ENCODE measurements at regions not wholly inside any gene's neighbourhood (a gene's known extent, or its start where the extent isn't known, plus 50 kb on each side); places are given as distances from the start of the nearest gene placed in this dataset.

DNA sequence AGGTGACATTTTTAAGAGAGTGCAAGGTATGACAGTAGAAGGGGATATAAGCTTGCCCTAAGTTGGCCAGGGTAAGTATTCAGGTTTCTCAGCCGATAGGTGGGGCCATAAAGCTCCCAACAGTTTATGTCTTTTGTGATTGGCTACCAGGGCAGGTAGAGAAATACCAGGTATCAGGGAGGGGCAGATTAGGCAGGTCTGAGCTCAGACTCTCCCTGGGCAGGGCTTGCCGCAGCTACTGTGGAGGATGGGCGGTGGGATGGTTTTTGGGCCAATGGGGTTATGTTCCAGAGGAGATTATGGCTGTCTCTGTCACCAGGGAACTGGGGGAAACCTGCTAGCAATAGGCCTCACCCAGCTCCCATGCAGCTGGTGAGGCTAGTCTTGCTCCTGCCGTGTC lies 211.6 kb downstream of the PTH2R start:
- H3K9me3 ChIP-seq (ENCODE audit: control insufficient read depth, low read length): no peaks in the 10 kb centered on the region

DNA sequence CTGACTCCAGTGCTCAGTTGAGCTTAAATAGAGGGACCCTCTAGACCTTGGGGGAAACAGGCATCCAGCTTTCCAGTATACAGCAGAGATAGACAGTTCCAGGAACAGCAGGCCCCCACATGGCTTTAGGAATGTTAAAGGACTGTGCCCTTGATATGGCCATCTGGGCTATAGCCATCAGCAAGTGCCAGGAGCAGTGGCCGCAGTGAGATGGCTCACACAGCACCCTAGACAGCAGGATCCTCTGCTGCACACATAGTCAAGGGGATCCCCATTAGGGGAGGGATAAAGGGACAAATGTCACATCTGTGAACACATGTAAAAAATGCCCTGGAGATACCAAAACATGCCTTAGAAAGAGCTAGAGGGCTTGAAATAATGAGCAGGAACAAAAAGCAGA lies 213.4 kb downstream of the PTH2R start:
- H3K36me3 ChIP-seq (ENCODE audit: control insufficient read depth, insufficient read depth, low read length): no peaks in the 10 kb centered on the region
- peaks cover 7% of the 10 kb centered on the region for H3K4me1 ChIP-seq (ENCODE audit: control insufficient read depth, insufficient read depth, low read length)
- no peaks in the 10 kb centered on the region for H3K27me3 ChIP-seq (ENCODE audit: control insufficient read depth, insufficient read depth, low read length)
- no peak overlapping the region for H3K9ac ChIP-seq (ENCODE audit: low read length)
- H3K9me3 ChIP-seq (ENCODE audit: control insufficient read depth, low read length): no peaks in the 10 kb centered on the region
- H3K4me3 ChIP-seq (ENCODE audit: low read length): no peak overlapping the region

More for the DNA sequence above, 211.6 kb downstream of the PTH2R start:
- Histone ChIP-seq H3K36me3 (ENCODE audit: control insufficient read depth, insufficient read depth, low read length) (no peaks in the 10 kb centered on the region), H3K9ac (ENCODE audit: low read length) (no peak overlapping the region), H3K4me3 (ENCODE audit: low read length) (no peak overlapping the region), H3K4me1 (ENCODE audit: control insufficient read depth, insufficient read depth, low read length) (peaks cover 7% of the 10 kb centered on the region), H3K27me3 (ENCODE audit: control insufficient read depth, insufficient read depth, low read length) (no peaks in the 10 kb centered on the region)

DNA sequence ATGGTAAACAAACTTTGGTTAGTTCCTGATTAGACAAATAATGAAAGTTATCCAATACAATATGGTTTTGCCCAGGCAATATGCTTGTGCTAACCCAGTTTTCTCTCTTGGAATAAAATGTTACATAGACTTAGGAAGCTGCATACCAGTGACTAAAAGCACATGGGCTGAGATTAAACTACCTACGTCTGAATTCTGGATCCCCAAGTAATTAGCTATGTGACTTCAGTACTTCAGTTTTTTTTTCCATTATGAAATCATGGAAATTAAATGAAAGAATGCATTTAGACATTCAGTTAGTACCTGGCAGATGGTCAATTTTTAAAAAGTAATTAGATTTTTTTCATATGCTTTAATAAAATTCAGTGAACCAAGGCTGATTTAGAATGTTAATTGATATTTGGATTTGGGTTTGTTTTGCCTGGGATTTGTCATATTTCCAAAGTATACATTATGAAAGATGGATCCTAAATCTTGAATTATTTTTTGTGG lies 213.9 kb downstream of the PTH2R start:
- H3K9me3 ChIP-seq (ENCODE audit: control insufficient read depth, low read length): no peaks in the 10 kb centered on the region
- H3K27me3 ChIP-seq (ENCODE audit: control insufficient read depth, insufficient read depth, low read length): no peaks in the 10 kb centered on the region
- no peak overlapping the region for H3K4me3 ChIP-seq (ENCODE audit: low read length)
- no peak overlapping the region for H3K9ac ChIP-seq (ENCODE audit: low read length)
- peaks cover 7% of the 10 kb centered on the region for H3K4me1 ChIP-seq (ENCODE audit: control insufficient read depth, insufficient read depth, low read length)
- no peaks in the 10 kb centered on the region for H3K36me3 ChIP-seq (ENCODE audit: control insufficient read depth, insufficient read depth, low read length)

DNA sequence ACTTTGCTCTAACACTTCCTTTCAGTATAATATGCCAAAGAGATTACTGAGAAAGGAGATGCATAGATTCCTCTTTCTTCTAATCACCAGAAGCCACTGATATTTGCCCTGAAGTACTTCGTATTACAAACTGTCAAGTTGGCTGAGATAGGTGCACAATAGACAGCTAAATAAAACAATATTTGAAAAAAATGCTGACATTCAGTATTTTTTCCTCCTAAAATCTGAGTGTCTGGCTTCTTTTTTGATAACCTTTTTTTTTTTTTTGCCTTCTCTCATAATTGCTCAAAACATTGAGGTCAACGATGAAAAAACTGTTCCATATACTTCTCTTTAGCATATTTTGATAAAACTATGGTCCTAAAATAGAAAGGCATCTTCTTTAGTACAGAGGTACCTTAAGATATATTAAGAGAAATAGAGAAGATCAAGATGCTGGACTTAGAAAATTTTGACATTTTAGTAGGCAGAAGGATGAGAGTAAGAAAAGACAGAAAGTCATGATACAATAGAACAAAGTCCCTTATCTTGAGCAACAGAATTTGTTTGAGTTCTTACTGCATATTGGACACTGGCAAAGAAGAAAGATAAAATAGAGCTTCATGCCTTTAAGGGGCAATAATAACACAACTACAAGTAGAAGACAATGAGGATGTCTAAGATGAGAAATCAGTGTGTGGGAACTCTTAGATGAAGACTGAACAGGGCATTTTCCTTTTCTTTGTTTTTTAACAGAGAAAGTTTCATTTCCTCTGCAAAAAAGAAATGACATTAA lies 220.7 kb downstream of the PTH2R start:
- no peak overlapping the region for H3K9ac ChIP-seq (ENCODE audit: low read length)
- H3K4me3 ChIP-seq (ENCODE audit: low read length): no peak overlapping the region
- H3K27me3 ChIP-seq (ENCODE audit: control insufficient read depth, insufficient read depth, low read length): no peaks in the 10 kb centered on the region
- no peaks in the 10 kb centered on the region for H3K4me1 ChIP-seq (ENCODE audit: control insufficient read depth, insufficient read depth, low read length)
- no peaks in the 10 kb centered on the region for H3K36me3 ChIP-seq (ENCODE audit: control insufficient read depth, insufficient read depth, low read length)
- H3K9me3 ChIP-seq (ENCODE audit: control insufficient read depth, low read length): no peaks in the 10 kb centered on the region

DNA sequence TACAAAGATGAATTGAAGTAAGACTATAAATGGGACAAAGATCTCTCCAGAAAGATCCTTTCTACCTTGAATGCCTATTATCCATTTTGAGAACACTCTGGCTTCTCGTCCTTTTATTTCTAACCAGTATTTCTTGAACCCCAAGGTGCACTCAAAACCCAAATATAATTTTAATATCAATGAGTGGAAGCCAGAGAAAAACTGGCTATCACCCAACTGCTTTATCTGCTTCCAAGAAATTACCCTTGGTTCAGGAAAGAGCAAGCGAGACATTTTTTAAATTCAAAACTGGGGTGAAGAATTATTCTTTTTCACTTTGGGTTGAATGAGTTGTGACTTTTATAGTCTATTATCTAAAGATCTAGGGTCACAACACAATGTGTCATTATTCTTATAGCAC lies 221.3 kb downstream of the PTH2R start:
- no peak overlapping the region for H3K4me3 ChIP-seq (ENCODE audit: low read length)
- H3K9me3 ChIP-seq (ENCODE audit: control insufficient read depth, low read length): no peaks in the 10 kb centered on the region
- H3K4me1 ChIP-seq (ENCODE audit: control insufficient read depth, insufficient read depth, low read length): no peaks in the 10 kb centered on the region
- H3K9ac ChIP-seq (ENCODE audit: low read length): no peak overlapping the region
- H3K36me3 ChIP-seq (ENCODE audit: control insufficient read depth, insufficient read depth, low read length): no peaks in the 10 kb centered on the region
- no peaks in the 10 kb centered on the region for H3K27me3 ChIP-seq (ENCODE audit: control insufficient read depth, insufficient read depth, low read length)

DNA sequence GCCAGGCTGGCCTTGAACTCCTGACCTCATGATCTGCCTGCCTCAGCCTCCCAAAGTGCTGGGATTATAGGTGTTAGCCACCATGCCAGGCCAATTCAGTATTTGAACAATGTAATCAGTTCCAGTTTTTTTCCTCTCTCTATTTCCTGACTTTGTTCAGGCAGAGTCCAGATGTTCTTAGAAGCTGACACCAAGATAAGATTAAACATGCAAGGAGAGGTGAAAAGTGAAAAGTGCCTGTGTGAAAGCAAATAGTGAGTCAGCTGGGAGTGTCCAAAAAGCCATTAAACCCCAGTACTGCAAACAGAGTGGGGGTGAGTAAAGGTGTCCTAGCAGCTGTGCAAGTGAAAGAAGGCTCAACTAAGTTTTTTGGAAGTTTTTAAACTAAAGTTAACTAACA lies 231.5 kb downstream of the PTH2R start:
- Histone ChIP-seq H3K36me3 (ENCODE audit: control insufficient read depth, insufficient read depth, low read length) (no peaks in the 10 kb centered on the region), H3K27me3 (ENCODE audit: control insufficient read depth, insufficient read depth, low read length) (no peaks in the 10 kb centered on the region), H3K9ac (ENCODE audit: low read length) (no peak overlapping the region), H3K9me3 (ENCODE audit: control insufficient read depth, low read length) (no peaks in the 10 kb centered on the region), H3K4me3 (ENCODE audit: low read length) (no peak overlapping the region), H3K4me1 (ENCODE audit: control insufficient read depth, insufficient read depth, low read length) (no peaks in the 10 kb centered on the region)

DNA sequence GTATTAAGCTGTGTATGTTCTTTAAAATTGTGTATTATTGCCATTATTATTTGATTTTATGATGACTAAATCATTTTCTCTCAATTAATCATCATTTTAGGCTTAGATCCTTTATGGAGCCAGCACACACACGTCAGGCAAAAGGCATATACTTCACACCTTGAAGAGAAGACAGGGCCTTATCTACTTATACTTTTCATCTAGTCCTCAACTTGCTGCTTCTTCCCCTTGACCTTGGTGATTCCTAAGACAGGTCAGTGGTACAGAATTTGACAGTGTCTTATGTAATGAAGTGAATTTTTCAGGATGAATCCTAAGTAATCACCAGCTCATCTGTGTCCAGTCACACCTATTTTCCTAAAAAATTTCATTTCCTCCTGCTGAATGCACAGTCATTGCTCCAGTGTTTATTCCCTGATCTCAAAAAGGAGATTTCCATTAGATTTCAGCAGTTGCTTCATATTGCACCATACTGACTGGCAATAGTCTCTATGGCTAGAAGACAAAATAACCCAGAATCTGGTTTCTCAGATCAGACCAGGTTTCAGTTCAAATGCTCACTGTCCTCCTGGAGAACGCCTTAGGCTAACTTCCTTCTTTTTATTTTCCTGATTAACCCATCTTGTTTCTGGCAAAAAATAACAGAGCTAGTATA lies 235.7 kb downstream of the PTH2R start:
- H3K9ac ChIP-seq (ENCODE audit: low read length): no peak overlapping the region
- no peaks in the 10 kb centered on the region for H3K27me3 ChIP-seq (ENCODE audit: control insufficient read depth, insufficient read depth, low read length)
- H3K36me3 ChIP-seq (ENCODE audit: control insufficient read depth, insufficient read depth, low read length): no peaks in the 10 kb centered on the region
- H3K9me3 ChIP-seq (ENCODE audit: control insufficient read depth, low read length): no peaks in the 10 kb centered on the region
- H3K4me1 ChIP-seq (ENCODE audit: control insufficient read depth, insufficient read depth, low read length): no peaks in the 10 kb centered on the region
- no peak overlapping the region for H3K4me3 ChIP-seq (ENCODE audit: low read length)

DNA sequence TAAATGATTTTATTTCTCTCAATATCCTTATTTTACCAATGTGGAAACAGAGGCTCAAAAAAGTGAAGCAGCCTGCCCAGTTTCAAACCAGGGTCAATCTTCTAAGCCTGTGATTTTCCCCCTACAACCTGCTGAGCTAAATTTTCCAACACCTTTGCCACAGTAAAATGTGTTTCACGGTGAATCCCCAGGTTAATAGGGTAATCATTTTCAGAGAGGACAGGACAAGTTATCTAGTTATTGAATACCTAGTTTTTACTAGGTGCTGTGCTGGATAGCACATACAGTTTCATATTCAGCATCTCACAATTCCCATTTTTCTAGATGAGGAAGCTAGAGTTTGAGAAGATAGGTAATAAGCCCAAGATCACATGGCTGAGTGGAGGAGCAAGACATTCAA lies 236.6 kb downstream of the PTH2R start:
- no peak overlapping the region for H3K9ac ChIP-seq (ENCODE audit: low read length)

DNA sequence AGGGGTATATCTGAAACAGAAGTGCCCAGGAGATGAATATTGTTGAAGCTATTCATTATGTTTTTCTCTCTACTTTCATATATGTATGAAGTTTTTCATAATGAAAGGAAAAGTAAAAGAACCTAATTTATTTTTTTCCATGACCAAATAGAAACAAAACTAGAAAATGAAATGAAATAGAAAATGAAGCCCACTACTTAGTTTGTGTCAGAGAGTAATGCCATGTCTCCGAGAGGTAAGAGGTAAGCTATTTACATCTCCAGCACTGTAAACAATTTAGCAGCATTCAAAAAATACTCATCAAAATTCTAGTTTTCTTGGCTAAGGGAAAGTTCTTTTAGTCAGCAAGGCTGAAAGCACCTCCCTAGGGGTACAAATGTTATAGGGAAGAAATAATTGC lies 238.6 kb downstream of the PTH2R start:
- no peaks in the 10 kb centered on the region for H3K4me1 ChIP-seq (ENCODE audit: control insufficient read depth, insufficient read depth, low read length)
- H3K36me3 ChIP-seq (ENCODE audit: control insufficient read depth, insufficient read depth, low read length): no peaks in the 10 kb centered on the region
- no peak overlapping the region for H3K4me3 ChIP-seq (ENCODE audit: low read length)
- H3K9me3 ChIP-seq (ENCODE audit: control insufficient read depth, low read length): no peaks in the 10 kb centered on the region
- H3K27me3 ChIP-seq (ENCODE audit: control insufficient read depth, insufficient read depth, low read length): no peaks in the 10 kb centered on the region
- H3K9ac ChIP-seq (ENCODE audit: low read length): no peak overlapping the region

More for the DNA sequence above, 236.6 kb downstream of the PTH2R start:
- Histone ChIP-seq H3K27me3 (ENCODE audit: control insufficient read depth, insufficient read depth, low read length) (no peaks in the 10 kb centered on the region), H3K36me3 (ENCODE audit: control insufficient read depth, insufficient read depth, low read length) (no peaks in the 10 kb centered on the region), H3K4me3 (ENCODE audit: low read length) (no peak overlapping the region), H3K4me1 (ENCODE audit: control insufficient read depth, insufficient read depth, low read length) (no peaks in the 10 kb centered on the region), H3K9me3 (ENCODE audit: control insufficient read depth, low read length) (no peaks in the 10 kb centered on the region)

DNA sequence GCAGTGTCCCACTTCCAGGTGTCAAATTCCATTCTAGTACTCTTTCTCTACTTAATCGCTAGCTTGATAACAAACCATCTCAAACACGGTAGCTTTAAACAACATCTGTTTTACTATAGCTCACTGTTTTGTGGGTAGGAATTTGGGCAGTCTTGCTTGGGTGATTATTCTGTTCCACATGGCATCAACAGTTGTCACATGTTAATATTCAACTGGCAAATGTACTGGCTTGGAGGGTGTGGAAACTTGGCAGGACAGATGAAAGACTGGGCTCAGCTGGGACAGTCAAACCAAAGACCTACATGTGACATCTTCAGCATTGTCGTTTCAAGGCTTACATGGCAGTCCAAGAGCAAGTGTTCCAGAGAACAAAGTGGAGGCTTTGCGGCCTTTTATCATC lies 241.8 kb downstream of the PTH2R start:
- no peaks in the 10 kb centered on the region for H3K27me3 ChIP-seq (ENCODE audit: control insufficient read depth, insufficient read depth, low read length)
- no peak overlapping the region for H3K4me3 ChIP-seq (ENCODE audit: low read length)
- no peaks in the 10 kb centered on the region for H3K4me1 ChIP-seq (ENCODE audit: control insufficient read depth, insufficient read depth, low read length)
- no peak overlapping the region for H3K9ac ChIP-seq (ENCODE audit: low read length)
- no peaks in the 10 kb centered on the region for H3K9me3 ChIP-seq (ENCODE audit: control insufficient read depth, low read length)
- H3K36me3 ChIP-seq (ENCODE audit: control insufficient read depth, insufficient read depth, low read length): no peaks in the 10 kb centered on the region

DNA sequence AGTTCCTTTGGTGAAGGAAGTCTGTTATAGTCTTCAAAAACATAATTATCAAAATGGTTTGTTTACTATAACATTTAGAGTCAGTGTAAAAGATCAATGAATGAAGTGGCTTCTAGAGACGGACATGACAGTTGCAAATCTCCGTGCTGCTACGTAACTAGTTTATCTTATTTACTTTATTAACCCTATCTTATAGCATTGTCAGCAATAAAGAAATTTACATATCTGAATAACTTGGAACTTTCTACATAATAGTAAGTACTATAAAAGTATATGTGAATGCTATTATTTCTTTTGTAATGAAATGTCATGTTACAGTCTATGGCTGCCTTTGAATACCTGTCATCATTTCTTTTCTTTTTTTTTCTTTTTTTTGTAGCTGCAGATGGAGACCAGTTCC lies 246.8 kb downstream of the PTH2R start:
- Histone ChIP-seq H3K9me3 (ENCODE audit: control insufficient read depth, low read length) (no peaks in the 10 kb centered on the region), H3K4me1 (ENCODE audit: control insufficient read depth, insufficient read depth, low read length) (no peaks in the 10 kb centered on the region), H3K9ac (ENCODE audit: low read length) (no peak overlapping the region), H3K27me3 (ENCODE audit: control insufficient read depth, insufficient read depth, low read length) (no peaks in the 10 kb centered on the region), H3K36me3 (ENCODE audit: control insufficient read depth, insufficient read depth, low read length) (no peaks in the 10 kb centered on the region), H3K4me3 (ENCODE audit: low read length) (no peak overlapping the region)

DNA sequence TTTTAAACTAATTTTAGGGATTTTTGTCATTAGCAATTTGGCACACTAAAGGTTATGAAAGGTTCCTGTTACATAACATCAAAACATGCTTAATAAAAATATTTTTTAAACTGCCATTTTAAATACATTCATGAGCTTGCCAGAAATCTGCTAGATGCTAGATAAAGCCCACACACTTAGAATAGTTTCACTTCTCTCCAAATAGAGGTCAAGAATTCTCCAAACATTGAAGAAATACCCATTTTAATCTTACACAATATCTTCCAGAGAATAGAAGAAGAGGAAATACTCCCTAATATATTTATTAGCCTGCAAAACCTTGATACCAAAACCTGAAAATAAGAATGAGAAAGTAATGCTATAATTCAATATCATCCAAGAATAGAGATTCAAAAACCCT lies 247.5 kb downstream of the PTH2R start:
- H3K9ac ChIP-seq (ENCODE audit: low read length): no peak overlapping the region
- H3K4me3 ChIP-seq (ENCODE audit: low read length): no peak overlapping the region
- no peaks in the 10 kb centered on the region for H3K4me1 ChIP-seq (ENCODE audit: control insufficient read depth, insufficient read depth, low read length)

More for the DNA sequence above, 247.5 kb downstream of the PTH2R start:
- Histone ChIP-seq H3K36me3 (ENCODE audit: control insufficient read depth, insufficient read depth, low read length) (no peaks in the 10 kb centered on the region), H3K27me3 (ENCODE audit: control insufficient read depth, insufficient read depth, low read length) (no peaks in the 10 kb centered on the region), H3K9me3 (ENCODE audit: control insufficient read depth, low read length) (no peaks in the 10 kb centered on the region)
